HepG2 (cell line): ENCODE measurements at regions not wholly inside any gene's neighbourhood (a gene's known extent, or its start where the extent isn't known, plus 50 kb on each side); places are given as distances from the start of the nearest gene placed in this dataset.

Source experiments
- ATAC-seq: fragments of 200-7000 bp; cut with Tn5 transposase; 3 replicates; pipeline ENCODE4 v1.9.1; 2020; ENCODE audit warnings: mild to moderate bottlenecking, moderate library complexity
- BruUV-seq: library from RNA; stranded (reverse); fragments of 400-500 nt; replicated peaks from 2 replicates; lab custom pipeline; 2021; lab: Mats Ljungman, UMichigan
- CTCF ChIA-PET: fragments of 300-600 bp; formaldehyde crosslinking; extraction: SDS; loops from one replicate; lab custom pipeline; 2021; ENCODE audit warnings: low total read pairs, inconsistent platforms, low intra/inter-chr PET ratio; lab: Yijun Ruan, JAX
- POLR2A ChIA-PET: fragments of 350-600 bp; sonication (Branson Sonifier 250); formaldehyde crosslinking; loops from one replicate; lab custom pipeline; 2020; ENCODE audit warnings: antibody characterized with exemption, inconsistent platforms; lab: Yijun Ruan, JAX
- DNase-seq: peaks from one replicate; pipeline ENCODE4 v3.0.0-alpha.2; 2015; ENCODE audit warnings: low spot score
- FAIRE-seq: peaks from 3 replicates; lab custom pipeline; 2011; peaks lifted over from hg19 to GRCh38; lab: Jason Lieb, UNC
- H2AFZ ChIP-seq: one replicate; pipeline ENCODE4 v1.6.1; 2011; ENCODE audit warnings: low read length, inconsistent platforms
- H3K27ac ChIP-seq: fragments of 300-600 bp; 3 replicates; pipeline ENCODE4 v1.8.0; 2011; ENCODE audit warnings: mixed run types, mild to moderate bottlenecking, mixed read lengths, low read length, inconsistent platforms; ENCODE audit not compliant: insufficient read depth; ENCODE audit errors: extremely low read length
- H3K27me3 ChIP-seq, 2 experiments: fragments of 200-600 bp in 1 of 2; 2 replicates in 1 of 2; 3 replicates in 1 of 2; pipeline versions ENCODE4 v1.6.0 to v1.8.0; 2011; ENCODE audit warnings: low read length in 2 of 2, mild to moderate bottlenecking in 2 of 2, moderate library complexity in 2 of 2, inconsistent platforms in 1 of 2; ENCODE audit not compliant: insufficient read depth in 2 of 2, control insufficient read depth in 1 of 2
- H3K36me3 ChIP-seq, 2 experiments: fragments of 200-600 bp in 1 of 2; replicated peaks in 1 of 2; 2 replicates in 1 of 2; 3 replicates in 1 of 2; pipeline versions ENCODE4 v1.5.1 to v1.8.0; 2011; ENCODE audit warnings: low read length in 2 of 2, inconsistent platforms in 1 of 2; ENCODE audit not compliant: insufficient read depth in 2 of 2, control insufficient read depth in 1 of 2
- H3K4me1 ChIP-seq: 2 replicates; pipeline ENCODE4 v1.5.1; 2012; ENCODE audit warnings: low read length, inconsistent platforms; ENCODE audit not compliant: insufficient read depth
- H3K4me2 ChIP-seq: 2 replicates; pipeline ENCODE4 v1.6.0; 2011; ENCODE audit warnings: low read depth, low read length, inconsistent platforms
- H3K4me3 ChIP-seq, 3 experiments: fragments of 200-600 bp in 1 of 3; sonication (generic), shearing (Covaris generic) in 1 of 3; replicated peaks in 1 of 3; 2 replicates each; pipeline ENCODE4 v1.5.1; 2011 to 2016; ENCODE audit warnings: low read length in 3 of 3, inconsistent platforms in 2 of 3, low read depth in 2 of 3, mild to moderate bottlenecking in 2 of 3, control low read depth in 1 of 3, mixed read lengths in 1 of 3; ENCODE audit not compliant: insufficient read depth in 1 of 3
- H3K79me2 ChIP-seq: one replicate; pipeline ENCODE4 v1.6.1; 2011; ENCODE audit warnings: low read length, inconsistent platforms; ENCODE audit not compliant: insufficient read depth
- H3K9ac ChIP-seq: 2 replicates; pipeline ENCODE4 v1.6.0; 2011; ENCODE audit warnings: mild to moderate bottlenecking, low read depth, low read length, inconsistent platforms; ENCODE audit not compliant: insufficient read depth
- H3K9me3 ChIP-seq: 2 replicates; pipeline ENCODE4 v1.5.1; 2012; ENCODE audit warnings: mild to moderate bottlenecking, low read length
- H4K20me1 ChIP-seq: 2 replicates; pipeline ENCODE4 v1.6.0; 2011; ENCODE audit warnings: inconsistent platforms, mild to moderate bottlenecking, low read length, moderate library complexity; ENCODE audit not compliant: insufficient read depth
- BRCA1 ChIP-seq: sonication (generic); formaldehyde crosslinking; IDR thresholded peaks from 2 replicates; pipeline ENCODE4 v1.4.0; 2020; ENCODE audit warnings: missing genetic modification reagents
- HNRNPUL1 ChIP-seq: fragments of 200-400 bp; formaldehyde crosslinking; IDR thresholded peaks from 2 replicates; pipeline ENCODE4 v1.6.1; 2017; ENCODE audit warnings: low read depth, mild to moderate bottlenecking, low read length, moderate library complexity
- PAX8 ChIP-seq: sonication (generic); formaldehyde crosslinking; IDR thresholded peaks from 2 replicates; pipeline ENCODE4 v1.8.0; 2022; ENCODE audit warnings: mild to moderate bottlenecking, missing genetic modification reagents, borderline replicate concordance
- PLSCR1 ChIP-seq: sonication (generic); formaldehyde crosslinking; IDR thresholded peaks from 2 replicates; pipeline ENCODE4 v1.5.0; 2020; ENCODE audit warnings: missing genetic modification reagents, mild to moderate bottlenecking, borderline replicate concordance
- SNAPC2 ChIP-seq: sonication (generic); formaldehyde crosslinking; IDR thresholded peaks from 2 replicates; pipeline ENCODE4 v1.8.1; 2022; ENCODE audit warnings: mild to moderate bottlenecking, missing genetic modification reagents
- TOE1 ChIP-seq: sonication (generic); formaldehyde crosslinking; IDR thresholded peaks from 2 replicates; pipeline ENCODE4 v1.4.0; 2020; ENCODE audit warnings: mild to moderate bottlenecking, missing genetic modification reagents
- XBP1 ChIP-seq: sonication (generic); formaldehyde crosslinking; IDR thresholded peaks from 2 replicates; pipeline ENCODE4 v1.5.0; 2020; ENCODE audit warnings: missing genetic modification reagents
- YY1 ChIP-seq: IDR thresholded peaks from 2 replicates; pipeline ENCODE4 v1.6.1; 2011; ENCODE audit warnings: low read length, low read depth, moderate library complexity, mild to moderate bottlenecking; ENCODE audit not compliant: insufficient read depth, insufficient replicate concordance
- ZBED4 ChIP-seq: sonication (generic); formaldehyde crosslinking; IDR thresholded peaks from 2 replicates; pipeline ENCODE4 v1.4.0; 2020; ENCODE audit warnings: missing genetic modification reagents, borderline replicate concordance
- ZBTB14 ChIP-seq: sonication (generic); formaldehyde crosslinking; IDR thresholded peaks from 2 replicates; pipeline ENCODE4 v1.4.0; 2020; ENCODE audit warnings: missing genetic modification reagents
- ZNF570 ChIP-seq: sonication (generic); formaldehyde crosslinking; IDR thresholded peaks from 2 replicates; pipeline ENCODE4 v1.4.0; 2020; ENCODE audit warnings: mild to moderate bottlenecking, missing genetic modification reagents, borderline replicate concordance
- WGBS: methylation state at CpG from one replicate; pipeline ENCODE4 v1.1.6; 2017; ENCODE audit warnings: low lambda C conversion rate; 5-methylcytosine and 5-hydroxymethylcytosine counted together
- in situ Hi-C: cut with HindIII; loops from 2 replicates; pipeline ENCODE4 v1.10.0; 2017; ENCODE audit warnings: low pct_unique_long_range_greater_than_20kb; ENCODE audit not compliant: extremely low pct_ligation_motif_present
- intact Hi-C: fragments of 100-400 bp; cut with micrococcal nuclease; formaldehyde crosslinking; loops from one replicate; pipeline ENCODE4 v1.10.0; 2022; ENCODE audit not compliant: unreplicated experiment

GRCh38 chr13:104491916-104492315 is 1425.7 kb upstream of the SLC10A2 start:
- CTCF ChIA-PET, result no interaction called here

GRCh38 chr13:104487006-104487405 is 1420.8 kb upstream of the SLC10A2 start:
- Histone ChIP-seq H3K4me3 (no peak overlapping the region), H3K27ac (no peak overlapping the region), H3K9ac (no peak overlapping the region), H3K79me2 (no peaks in the 10 kb centered on the region), H3K4me2 (no peak overlapping the region), H4K20me1 (no peaks in the 10 kb centered on the region), H3K36me3 (no peaks in the 10 kb centered on the region), H3K9me3 (peaks cover 37% of the 10 kb centered on the region), H2AFZ (no peak overlapping the region), H3K27me3 (no peaks in the 10 kb centered on the region), H3K4me1 (no peaks in the 10 kb centered on the region)
- 0% methylated on average over 1 of the region's 1 CpG for WGBS
- in situ Hi-C loops, result no loop called here
- POLR2A ChIA-PET, result no interaction called here
- no peak for ATAC-seq
- FAIRE-seq, result no peak
- no TSS peak for BruUV-seq
- intact Hi-C loops, result no loop called here
- DNase-seq, result no peak
- CTCF ChIA-PET, result no interaction called here
- no peak for TF ChIP-seq ZBED4
- TF ChIP-seq PAX8 (CRISPR knock-in tag), result no peak
- no peak for TF ChIP-seq BRCA1 (CRISPR knock-in tag)
- no peak for TF ChIP-seq YY1
- no peak for TF ChIP-seq ZBTB14
- no peak for TF ChIP-seq ZNF570 (CRISPR knock-in tag)

More at GRCh38 chr13:104491916-104492315, 1425.7 kb upstream of the SLC10A2 start:
- intact Hi-C loops, result no loop called here
- Histone ChIP-seq H3K4me3 (no peak overlapping the region), H4K20me1 (no peaks in the 10 kb centered on the region), H3K27me3 (no peaks in the 10 kb centered on the region), H3K36me3 (no peaks in the 10 kb centered on the region), H3K9me3 (peaks cover 29% of the 10 kb centered on the region), H3K9ac (no peak overlapping the region), H2AFZ (no peak overlapping the region), H3K4me1 (no peaks in the 10 kb centered on the region), H3K27ac (no peak overlapping the region), H3K79me2 (no peaks in the 10 kb centered on the region), H3K4me2 (no peak overlapping the region)
- ATAC-seq (no peak), FAIRE-seq (no peak), DNase-seq (no peak)
- BruUV-seq, result no TSS peak
- TF ChIP-seq TOE1, result no peak
- no peak for TF ChIP-seq SNAPC2
- no peak for TF ChIP-seq XBP1
- no peak for TF ChIP-seq PLSCR1 (CRISPR knock-in tag)
- TF ChIP-seq HNRNPUL1, result no peak
- WGBS, result 1% methylated on average over 5 of the region's 5 CpGs
- POLR2A ChIA-PET, result no interaction called here
- in situ Hi-C loops, result no loop called here
